Forelimb muscle (tissue), 1 donor: ENCODE measurements at regions not wholly inside any gene's neighbourhood (a gene's known extent, or its start where the extent isn't known, plus 50 kb on each side); places are given as distances from the start of the nearest gene placed in this dataset.

ENCODE experiments used
- DNase-seq: peaks from one replicate; pipeline ENCODE4 v3.0.0-alpha.2; 2013; ENCODE audit warnings: low read depth

GRCh38 chrX:8232406-8232805 lies 61.3 kb upstream of the VCX2 start:
- no peak for DNase-seq

DNA sequence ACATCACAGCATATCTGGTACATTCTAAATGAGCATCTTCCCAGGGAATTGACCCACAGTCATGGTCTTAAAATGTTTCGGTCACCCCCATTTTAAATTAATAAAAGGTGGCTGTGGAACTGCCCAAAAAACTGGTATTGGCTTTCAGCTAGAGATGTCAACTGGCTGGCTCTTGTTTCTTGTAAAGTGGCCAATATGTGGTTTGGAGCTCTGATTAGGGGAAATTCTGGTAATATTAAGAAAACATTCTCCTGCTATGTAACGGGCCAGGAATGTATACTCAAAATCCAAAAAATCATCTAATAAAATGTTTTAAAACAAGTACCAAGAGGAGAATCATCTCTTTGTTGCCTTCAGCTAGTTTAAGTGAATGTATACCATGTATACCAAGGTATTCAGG lies 62.0 kb upstream of the VCX2 start:
- no peak for DNase-seq

DNA sequence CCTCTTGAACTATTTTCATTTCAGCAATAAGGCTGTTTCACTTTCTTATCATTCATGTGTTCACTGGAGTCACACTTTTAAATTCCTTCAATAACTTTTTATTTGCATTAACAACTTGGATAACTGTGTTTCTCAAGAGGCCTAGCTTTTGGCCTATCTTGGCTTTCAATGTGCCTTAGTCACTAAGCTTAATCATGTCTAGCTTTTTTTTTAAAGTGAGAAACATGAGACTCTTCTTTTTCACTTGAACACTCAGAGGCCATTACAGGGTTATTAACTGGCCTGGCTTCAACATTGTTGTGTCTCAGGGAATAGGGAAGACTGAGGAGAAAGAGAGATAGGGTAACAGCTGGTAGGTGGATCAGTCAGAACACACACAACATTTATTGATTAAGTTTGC lies 64.0 kb upstream of the VCX2 start:
- DNase-seq, result no peak

- no peak for DNase-seq
These were observed 66.7 kb upstream of the VCX2 start for GRCh38 chrX:8237718-8238117.

DNA sequence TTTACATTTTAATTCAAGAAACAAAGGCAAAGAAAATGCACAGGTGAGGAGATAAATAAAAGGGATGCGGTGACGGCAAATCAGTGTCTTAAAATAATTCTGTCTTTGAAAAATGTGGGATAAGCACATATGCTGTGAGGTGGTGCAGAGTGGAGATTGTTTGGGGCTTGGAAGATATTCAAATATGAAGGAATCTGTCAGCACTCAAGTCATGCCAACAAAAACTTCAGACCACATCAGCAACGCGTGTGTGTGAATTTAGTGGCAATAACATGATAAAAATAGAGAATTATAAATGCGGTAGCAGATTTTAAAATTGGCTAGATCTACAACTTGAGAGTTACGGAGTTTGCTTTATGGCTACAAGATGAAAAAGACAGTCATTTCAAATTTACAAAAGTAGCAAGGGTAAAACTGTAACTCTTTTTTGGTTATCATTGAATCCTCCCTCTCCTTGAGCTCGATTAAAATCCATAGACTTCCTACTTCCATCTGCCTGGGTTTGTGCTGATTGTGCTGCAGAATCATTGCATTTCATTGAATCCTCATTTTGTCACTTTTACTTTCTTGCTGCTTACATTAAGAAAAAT lies 71.5 kb upstream of the VCX2 start:
- no peak for DNase-seq

DNA sequence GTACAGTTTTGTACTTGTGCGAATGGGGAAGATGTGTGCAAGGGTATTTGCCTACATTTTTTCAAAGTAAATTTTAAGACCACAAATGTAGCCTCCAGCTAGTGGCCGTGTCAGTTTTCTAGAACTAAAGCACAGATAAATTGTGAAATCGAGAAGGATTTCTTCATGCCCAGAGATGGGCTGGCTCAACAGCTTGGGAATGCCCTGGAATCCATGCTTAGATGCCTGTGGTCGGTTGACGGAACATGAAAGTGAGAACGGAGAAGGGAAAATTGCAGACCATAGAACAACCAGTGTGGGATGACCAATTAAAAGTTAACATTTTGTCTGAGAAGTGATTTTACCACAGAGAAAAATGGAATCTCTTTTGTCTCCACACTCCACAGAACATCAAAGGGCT lies 73.2 kb upstream of the VCX2 start:
- no peak for DNase-seq

GRCh38 chrX:8245411-8245810 lies 74.3 kb upstream of the VCX2 start:
- no peak for DNase-seq

- no peak for DNase-seq
These were observed 82.0 kb upstream of the VCX2 start for GRCh38 chrX:8253096-8253495.

- DNase-seq, result no peak
These were observed 83.3 kb upstream of the VCX2 start for GRCh38 chrX:8254401-8254800.

DNA sequence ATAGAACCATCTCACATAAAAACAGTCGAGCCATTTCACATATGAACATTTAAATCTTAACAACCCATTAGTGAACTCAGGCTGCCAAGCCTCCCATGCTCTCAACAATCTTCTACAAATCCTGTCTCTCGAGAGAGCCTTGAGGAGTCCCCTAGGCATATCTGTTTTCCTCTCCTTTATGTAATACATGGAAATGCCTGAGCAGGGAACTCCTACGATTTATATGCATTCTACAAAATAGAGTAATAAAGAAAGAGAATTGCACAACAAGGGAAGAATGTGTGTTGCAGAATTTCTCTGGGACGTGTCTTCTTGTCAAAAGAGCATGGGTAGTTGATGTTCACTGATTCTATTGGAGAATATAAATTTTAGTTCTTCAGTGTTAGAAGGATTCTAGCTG lies 101.8 kb upstream of the VCX2 start:
- no peak for DNase-seq

- no peak for DNase-seq
These were observed 102.4 kb upstream of the VCX2 start for GRCh38 chrX:8273451-8273895.

DNA sequence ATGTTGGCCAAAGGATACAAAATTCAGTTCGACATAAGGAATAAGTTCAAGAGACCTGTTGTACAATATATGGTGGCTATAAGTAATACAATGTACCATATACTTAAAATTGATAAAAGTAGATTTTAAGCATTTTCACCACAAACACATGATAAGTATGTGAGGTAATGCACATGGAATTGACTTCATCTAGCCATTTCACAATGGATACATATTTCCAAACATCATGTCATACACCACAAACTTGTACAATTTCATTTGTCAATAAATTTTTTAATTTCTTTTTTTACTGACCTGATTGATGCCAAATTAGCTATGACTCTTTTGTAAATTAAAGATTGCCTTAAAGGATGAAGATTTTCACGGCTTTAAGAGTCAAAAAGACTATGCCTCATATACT lies 103.1 kb upstream of the VCX2 start:
- no peak for DNase-seq

DNA sequence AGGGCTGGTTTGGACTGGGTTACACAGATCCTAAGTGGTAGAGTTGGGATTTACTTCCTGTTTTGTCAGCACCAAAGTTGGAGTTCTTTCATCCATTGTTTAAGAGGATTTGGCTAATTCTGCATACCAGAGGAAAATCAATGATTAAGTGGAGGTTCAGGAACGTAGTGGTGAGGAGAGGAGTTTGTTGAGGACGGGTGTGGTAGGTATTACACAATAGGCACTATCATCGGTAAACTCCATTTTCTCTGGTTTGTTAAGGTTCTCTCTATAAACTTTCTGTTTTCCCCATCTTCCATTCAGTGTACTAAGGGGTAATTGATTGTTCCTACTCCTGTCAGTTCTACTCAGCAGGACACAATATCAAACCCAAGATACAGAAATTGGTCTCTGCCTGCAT lies 107.5 kb upstream of the VCX2 start:
- DNase-seq, result no peak

DNA sequence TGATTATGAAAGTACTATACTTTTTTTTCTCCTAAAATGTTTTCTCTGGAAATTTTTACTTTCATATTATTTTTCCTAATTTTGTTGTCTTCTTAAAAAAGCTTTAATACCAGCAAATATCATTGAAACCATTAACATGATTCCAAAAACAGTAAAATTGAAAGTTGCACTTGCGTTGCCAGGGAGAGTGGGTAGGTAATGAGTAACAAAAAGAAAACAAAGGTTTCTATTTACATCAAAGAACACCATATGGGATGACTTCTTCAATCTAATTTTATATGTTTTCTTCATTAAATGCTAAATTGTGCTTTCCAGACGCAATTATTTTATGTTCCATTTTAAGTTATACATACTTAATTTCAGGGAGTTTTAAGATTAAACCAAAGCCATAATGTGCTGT lies 108.3 kb upstream of the VCX2 start:
- DNase-seq, result no peak

- no peak for DNase-seq
These were observed 113.1 kb upstream of the VCX2 start for GRCh38 chrX:8284131-8284530.

- DNase-seq, result no peak
These were observed 117.5 kb upstream of the VCX2 start for GRCh38 chrX:8288590-8288989.

DNA sequence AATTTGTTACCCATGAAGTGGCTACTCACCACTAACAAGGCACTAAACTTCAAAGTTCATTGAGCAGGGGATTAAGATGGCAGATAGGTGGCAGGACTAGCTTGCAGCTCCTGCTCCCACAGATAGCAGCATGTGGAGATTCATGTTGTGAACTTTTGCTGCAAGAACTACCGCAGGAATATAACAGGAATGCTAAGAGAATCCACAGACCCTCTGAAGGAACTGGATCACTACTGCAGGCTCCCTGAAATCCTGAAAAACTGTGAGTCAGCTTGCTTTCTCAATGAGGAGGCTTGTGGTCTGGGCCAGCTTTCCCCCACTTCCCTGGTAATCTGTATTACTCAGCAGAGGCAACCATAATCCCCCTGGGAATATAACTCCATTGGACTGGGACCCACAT lies 118.5 kb upstream of the VCX2 start:
- DNase-seq, result no peak

- DNase-seq, result no peak
These were observed 126.7 kb upstream of the VCX2 start for GRCh38 chrX:8297766-8298165.

- no peak for DNase-seq
These were observed 133.6 kb upstream of the VCX2 start for GRCh38 chrX:8304668-8305067.

DNA sequence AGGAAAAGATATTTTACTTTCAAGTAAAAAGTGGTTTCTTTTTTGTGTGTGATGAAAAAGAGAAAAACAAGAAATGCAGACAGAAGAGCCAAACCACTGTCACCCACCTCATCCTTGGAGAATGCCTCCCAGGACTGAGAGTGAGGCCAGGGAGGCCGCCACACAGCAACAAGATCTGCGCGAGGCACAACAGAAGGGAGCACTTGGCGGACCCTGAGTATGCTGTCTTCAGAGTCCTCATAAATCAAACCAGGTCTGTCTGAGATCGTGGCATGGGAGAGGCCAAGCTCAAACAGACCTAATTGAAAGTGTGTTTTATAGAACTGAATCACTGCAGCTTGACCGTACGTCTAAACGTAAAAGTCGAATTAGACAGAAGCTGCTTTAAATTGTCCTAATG lies 134.3 kb upstream of the VCX2 start:
- DNase-seq, result no peak

DNA sequence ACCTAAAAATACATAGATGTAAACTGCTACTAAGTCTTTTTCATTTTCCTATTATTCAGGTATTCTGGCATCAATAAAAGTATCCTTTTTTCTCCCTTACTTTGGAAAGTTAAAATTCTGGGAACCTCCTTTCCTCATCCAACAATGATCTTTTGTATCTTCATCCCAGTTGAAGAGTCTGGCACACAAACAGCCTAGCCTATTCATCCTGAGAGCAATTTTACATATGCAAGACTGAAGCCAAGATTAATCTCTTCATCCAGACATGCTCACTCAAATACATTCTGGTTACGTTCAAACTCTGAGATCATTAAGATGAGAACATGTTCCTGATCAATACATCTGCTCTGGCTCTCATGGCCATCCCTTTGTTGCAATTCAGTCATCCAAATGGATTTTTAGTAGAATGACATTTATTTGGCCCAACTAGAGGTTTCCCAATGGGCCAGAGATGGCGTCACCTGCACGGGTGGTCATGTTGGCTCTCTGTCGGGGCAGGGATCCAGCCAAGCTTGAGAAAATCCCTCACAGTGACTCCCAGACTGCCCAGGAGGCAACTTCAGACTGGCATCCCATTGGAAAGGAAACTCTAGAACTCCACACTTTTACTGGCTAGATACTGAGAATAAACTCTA lies 135.3 kb upstream of the VCX2 start:
- DNase-seq, result no peak

- peak; percentile 29 for DNase-seq
These were observed 139.3 kb upstream of the VCX2 start for GRCh38 chrX:8310409-8310808.

- DNase-seq, result no peak
These were observed 142.8 kb upstream of the VCX2 start for GRCh38 chrX:8313844-8314243.

DNA sequence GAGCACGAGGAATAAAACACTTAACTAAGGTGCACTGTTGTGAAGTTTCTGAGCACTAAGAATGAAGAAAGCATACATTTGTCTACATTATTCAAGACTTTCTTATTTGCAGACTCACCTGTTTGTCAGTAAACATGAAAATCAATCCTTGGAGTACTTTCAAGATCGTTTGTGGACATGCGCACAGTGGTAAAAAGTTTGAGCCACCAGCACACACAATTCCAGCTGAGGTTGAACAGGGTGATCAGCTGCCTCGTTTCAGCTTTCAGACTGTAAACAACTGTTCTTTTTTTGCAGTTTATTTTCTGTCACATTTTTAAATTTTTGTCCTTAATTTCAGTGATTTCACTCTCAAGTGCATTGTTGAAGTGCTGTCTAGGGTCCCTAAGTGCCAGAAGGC lies 143.8 kb upstream of the VCX2 start:
- no peak for DNase-seq
